Activated gamma-delta T cell treated with Interleukin-2 at 50 U/mL for 16 hours (primary cell): ENCODE measurements at regions not wholly inside any gene's neighbourhood (a gene's known extent, or its start where the extent isn't known, plus 50 kb on each side); places are given as distances from the start of the nearest gene placed in this dataset.

ENCODE experiments used
- DNase-seq: peaks from one replicate; pipeline ENCODE4 v3.0.0-alpha.2; 2020

DNA sequence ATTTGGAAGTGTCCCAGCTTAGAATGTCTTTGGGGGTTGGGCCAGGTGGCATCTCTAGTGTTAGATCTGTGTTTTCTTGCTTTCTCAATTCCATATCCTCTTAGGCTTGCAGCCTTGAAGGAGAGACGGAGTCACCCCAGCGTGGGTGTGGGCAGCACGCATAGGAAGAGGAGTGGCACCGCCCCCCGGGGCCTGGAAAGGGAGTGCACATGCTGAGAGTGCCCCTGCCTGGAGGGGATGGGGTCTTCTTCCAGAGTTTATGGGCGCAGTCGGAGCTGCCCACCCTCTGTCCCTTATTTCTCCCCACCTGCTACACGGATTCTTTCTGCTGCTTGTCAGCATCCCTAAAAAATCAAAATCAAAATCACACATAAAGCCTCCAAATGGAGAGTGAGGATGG, 309.7 kb downstream of the QKI start:
- no peak for DNase-seq

GRCh38 chr6:163723759-163724158, 309.2 kb downstream of the QKI start:
- DNase-seq, result no peak

DNA sequence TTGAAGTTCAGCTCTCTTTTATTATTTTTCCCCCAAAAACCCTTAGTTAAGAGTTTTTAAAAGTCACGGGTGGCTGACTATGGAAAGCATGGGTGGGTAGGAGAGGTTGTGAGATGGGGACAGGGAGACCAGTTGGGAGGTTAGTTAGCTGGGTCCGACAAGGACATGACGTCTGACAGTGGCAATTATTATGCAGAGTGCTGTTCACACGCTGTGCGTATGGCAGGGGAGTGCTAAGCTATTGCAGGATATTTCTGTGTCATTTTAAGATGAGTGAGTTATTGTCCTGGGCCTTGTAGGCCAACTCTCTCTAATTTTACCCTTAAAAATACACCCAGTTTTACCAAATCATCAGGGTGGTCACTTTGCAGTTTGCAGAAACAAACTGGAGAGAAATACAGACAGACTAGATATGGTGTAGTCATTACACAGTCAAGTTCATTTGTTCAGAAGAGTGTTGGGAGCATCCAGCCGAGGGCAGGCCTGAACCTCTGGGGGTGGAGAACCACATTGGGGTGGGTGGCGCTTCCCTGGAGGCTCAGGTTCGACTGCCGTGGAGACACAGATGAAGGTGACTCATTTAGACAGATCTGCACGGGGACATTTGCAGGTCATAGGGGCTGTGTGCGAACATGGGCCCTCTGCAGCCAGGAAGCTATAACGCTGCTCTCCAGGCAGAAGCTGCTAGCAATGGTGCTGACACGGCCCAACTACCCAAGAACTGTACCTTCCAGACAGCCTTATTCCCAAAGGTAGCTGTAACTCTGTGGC, 307.6 kb downstream of the QKI start:
- DNase-seq, result no peak

GRCh38 chr6:163721435-163721834, 306.9 kb downstream of the QKI start:
- no peak for DNase-seq

GRCh38 chr6:163720460-163721235, 306.1 kb downstream of the QKI start:
- DNase-seq, result no peak

DNA sequence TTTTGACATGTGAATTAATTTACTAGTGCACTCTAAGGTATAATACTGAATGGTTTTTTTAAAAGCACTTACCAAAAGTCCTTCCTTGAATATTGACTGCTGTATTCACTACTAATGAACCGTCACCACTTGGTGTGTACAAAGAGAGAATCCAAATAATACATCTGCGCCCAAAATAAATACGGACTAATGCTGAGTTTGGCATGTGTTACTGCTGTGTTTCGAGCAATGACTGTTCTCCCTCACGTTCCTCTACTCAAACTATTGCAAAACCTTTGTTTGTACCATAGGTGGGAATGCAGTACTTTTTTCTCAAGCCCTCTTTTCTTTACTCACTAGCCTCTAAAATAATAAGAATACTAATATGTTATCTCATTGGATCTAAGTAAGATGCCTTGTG, 305.5 kb downstream of the QKI start:
- no peak for DNase-seq

- no peak for DNase-seq
Measured at GRCh38 chr6:163719028-163719742, 304.7 kb downstream of the QKI start.

DNA sequence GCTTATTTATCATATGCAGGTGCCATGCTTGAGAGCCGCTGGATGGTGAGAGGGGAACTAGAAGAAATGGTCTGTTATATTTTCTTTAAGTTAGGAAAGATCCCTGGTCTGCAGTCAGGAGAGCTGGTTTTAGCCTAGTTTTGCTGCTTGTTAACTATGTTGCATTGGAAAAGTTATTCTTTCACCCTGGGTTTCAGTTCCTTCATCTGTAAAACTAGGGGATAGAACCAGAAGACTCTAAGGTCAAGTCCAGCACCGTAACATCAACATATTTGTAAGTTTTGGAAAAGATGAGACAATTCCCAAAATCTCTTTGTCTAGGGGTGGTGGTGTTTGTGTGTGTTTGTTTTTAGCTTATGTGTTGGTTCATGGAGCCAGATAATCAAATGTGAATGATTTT, 304.0 kb downstream of the QKI start:
- DNase-seq, result no peak

DNA sequence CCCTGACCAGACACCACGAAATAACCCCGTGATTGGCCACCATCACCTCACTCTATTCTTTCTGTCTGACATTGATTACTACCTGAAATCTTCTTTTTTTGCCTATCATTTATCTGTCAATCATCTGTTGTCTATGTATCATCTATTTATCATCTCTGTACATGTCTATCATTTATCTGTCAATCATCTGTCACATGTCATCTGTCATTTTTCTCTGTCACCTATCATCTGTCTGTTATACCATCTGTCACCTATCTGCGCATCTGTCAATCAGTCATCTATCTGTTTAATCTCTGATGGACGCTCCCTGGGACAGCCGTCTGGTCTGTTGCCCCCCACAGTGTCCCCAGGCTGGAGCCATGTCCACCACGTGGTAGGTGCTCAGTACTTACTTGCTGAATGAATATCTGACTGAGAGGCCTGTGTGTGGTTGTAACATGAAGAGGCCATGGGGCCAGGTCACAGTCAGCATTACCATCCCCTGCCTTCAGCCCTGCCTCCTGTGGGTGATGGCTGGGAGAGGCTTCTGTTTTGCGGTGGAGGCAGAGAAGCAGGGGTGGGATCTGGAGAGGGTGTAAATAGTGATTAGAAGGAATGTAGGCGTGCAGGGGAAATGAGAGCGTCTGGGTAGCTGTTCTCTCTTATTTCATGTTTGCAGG, 302.7 kb downstream of the QKI start:
- no peak for DNase-seq

- DNase-seq, result no peak
Measured at GRCh38 chr6:163716690-163717089, 302.2 kb downstream of the QKI start.

DNA sequence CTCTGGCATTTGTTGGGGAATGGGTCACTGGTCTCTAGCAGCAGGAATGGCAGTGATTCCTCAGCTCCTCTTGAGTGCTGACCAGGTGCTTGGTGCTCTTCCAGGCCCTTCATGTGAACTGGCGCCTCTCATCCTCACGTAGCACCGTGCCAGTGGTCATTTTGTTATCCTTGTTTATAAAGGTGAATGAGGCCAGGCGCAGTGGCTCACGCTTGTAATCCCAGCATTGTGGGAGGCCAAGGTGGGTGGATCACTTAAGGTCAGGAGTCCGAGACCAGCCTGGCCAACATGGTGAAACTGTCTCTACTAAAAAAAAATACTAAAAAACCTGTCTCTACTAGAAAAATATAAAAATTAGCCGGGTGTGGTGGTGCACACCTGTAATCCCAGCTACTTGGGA, 301.3 kb downstream of the QKI start:
- DNase-seq, result no peak

GRCh38 chr6:163714179-163714578, 299.7 kb downstream of the QKI start:
- DNase-seq, result no peak

DNA sequence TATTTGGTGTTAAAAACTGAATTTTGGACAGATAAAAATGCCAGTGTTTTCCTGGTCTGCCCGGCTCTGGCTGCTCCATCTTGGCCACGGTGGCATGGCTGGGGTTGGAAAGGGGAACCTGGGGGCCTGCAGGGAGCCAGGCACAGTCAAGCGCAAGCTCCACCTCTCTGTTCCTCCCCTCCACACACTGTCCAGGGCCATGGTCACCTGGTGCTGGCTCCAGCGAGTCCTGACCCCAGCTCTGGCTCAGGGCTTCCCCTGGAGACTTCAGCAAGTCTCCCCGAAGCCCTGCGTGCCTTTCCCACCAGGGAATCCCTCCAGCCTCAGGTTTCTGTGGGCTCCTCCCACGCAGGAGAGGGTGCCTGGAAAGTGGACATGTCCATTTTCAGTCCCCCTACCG, 298.5 kb downstream of the QKI start:
- DNase-seq, result no peak

- no peak for DNase-seq
Measured at GRCh38 chr6:163712566-163712961, 298.0 kb downstream of the QKI start.

DNA sequence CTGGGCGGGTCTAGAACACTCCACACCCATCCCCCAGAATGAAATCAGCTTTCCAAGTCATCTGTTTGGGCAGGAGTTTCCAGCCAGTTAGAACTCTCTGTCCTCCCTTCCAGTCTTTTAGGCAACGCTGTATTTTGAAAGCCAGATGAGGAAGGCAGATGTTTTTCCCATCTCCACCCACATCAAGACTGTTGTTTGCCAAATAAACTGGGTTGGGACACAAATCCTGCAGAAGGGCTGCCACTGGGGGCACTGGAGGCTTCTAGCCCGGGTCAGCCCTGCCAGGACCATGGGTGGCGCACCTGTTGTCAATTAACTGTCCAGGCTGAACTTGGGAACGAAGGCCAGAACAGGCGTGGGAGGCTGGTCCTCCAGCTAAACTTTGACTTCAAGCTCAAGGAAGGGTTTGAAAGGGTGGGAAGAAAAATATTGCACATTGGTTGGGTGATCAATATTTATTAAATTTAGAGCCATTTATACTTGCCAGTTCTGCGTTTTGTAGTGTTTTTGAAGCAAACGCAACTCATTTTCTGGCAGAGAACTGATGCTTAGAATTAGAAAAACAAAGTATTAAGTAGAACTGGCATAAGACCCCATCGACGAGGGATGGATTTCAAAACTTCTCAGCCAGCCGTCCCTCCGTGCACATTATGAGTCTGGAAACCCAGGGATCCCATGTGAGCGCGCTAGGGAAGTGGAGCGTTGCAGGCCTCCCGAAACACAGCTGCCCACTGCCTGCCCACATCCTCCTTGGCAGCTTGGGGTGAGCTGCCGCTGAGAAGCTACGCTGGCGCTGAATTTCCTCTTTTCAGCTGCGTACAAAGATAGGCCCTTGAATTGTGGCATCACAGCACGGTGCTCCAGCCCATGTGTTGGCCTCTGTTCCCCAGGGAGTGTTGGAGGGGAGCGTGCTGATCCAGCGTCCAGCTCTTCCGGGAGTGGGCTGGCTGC, 297.4 kb downstream of the QKI start:
- no peak for DNase-seq

DNA sequence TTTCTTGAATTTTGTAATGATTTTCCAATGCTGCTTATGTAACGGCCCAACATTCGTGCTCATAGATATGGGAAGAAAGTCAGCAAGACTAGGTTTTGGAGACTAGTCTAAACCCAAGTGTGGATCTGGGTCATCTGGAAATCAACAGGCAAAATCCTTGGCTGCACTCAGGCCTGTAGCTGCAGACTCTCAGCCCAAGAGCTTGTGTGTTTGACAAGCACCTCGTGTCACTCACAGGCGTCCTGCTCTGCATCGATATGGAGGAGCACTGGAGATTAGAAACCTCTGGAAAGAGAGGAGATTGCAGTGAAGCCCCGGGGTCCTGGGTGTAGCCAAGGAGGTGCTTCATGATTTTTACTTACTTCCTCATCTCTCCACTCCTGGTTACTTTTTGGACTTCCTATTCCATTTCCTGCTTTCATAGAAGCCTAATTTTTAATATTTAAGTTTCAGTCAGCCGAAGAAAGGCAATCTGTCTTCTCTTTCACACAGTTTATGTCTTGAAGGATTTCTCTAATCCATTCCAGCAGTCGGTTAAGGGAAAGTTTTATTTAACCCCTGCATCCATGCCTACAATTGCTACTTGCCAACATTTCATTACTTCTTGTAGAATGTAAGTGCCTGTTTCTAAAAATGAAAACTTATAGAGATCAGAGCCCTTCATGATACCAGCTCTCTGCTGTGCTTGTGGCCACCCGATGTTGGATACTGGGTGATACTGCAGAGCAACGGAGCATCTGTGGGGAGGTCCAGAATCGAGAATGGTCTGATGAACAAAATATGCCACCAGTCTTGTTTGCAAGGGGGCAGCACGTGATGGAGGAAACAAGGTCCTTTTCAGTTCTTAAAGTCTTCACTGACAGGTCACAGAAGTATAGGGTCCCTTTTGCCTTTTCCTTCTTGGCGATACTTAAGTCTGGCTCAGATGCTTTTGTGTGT, 296.3 kb downstream of the QKI start:
- no peak for DNase-seq

DNA sequence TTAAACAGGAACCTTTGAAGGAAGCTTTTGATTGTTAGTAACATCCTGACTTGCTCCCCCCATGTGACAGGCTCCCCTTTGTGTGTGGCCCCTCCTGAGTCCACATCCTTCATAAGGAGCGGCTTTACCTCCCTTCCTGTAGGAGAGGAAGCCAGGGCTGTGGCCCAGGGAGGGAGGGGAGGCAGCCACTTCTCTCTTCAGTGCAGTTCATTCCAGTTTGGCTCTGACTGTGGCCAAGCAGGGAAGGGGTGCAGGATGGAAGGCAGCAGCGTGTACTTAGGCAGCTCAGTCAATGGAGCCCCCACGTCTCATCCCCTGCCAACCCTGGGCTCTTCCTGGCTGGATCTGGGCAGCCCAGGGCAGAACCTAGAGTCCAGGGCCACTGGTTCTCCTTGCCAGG, 295.2 kb downstream of the QKI start:
- no peak for DNase-seq

DNA sequence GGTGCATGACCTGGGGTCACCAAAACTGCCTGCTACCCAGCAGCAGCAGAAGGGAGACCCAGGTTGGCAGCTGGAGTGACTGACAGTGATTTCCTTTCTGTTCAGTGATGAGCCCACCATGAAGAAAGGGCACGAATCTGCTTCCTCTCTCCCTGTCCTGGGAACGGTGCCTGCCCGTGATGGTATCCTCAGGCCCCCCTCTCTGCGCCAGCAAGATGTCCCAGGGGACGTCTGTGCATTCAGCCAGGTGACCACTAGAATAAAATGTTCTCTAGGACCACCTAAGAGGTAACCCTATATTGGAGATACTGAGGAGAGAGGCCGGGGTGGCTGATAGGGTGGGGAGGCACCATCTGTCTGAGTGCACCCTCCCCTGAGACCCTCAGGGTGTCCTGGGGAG, 294.7 kb downstream of the QKI start:
- DNase-seq, result no peak

GRCh38 chr6:163708466-163708865, 293.9 kb downstream of the QKI start:
- DNase-seq, result no peak

GRCh38 chr6:163707387-163708355, 293.2 kb downstream of the QKI start:
- no peak for DNase-seq
